ENCODE measurements at regions not wholly inside any gene's neighbourhood (a gene's known extent, or its start where the extent isn't known, plus 50 kb on each side); places are given as distances from the start of the nearest gene placed in this dataset.

GRCh38 chr10:107747851-107748250 is 583.3 kb upstream of the SORCS1 start:
- Histone ChIP-seq H2AFZ (replicated peaks; ENCODE audit: low read length, poor library complexity) (no peak overlapping the region), H2BK20ac (ENCODE audit: low read depth, low read length) (no peak overlapping the region), H4K8ac (ENCODE audit: low read depth in 2 of 2, low read length in 2 of 2) (no peak overlapping the region), H3K79me1 (ENCODE audit: low read depth in 1 of 2, low read length in 2 of 2) (no peaks in the 10 kb centered on the region), H3K27me3 (ENCODE audit: control insufficient read depth, insufficient read depth, low read length) (no peaks in the 10 kb centered on the region), H3K14ac (replicated peaks; ENCODE audit: low read depth, low read length) (no peak overlapping the region), H2AK9ac (replicated peaks; ENCODE audit: low read depth, low read length, poor library complexity) (no peak overlapping the region), H3K4me3 (ENCODE audit: insufficient read depth, low read depth, low read length) (no peak overlapping the region), H4K5ac (ENCODE audit: low read depth, low read length) (no peak overlapping the region), H4K91ac (ENCODE audit: insufficient read depth, low read depth, low read length) (no peak overlapping the region), H2AK5ac (ENCODE audit: low read depth, low read length) (no peak overlapping the region), H3K9ac (ENCODE audit: low read depth, low read length) (no peak overlapping the region), H3K4ac (ENCODE audit: low read depth, low read length) (no peak overlapping the region), H2BK120ac (ENCODE audit: low read depth, low read length) (no peak overlapping the region), H3K27ac (ENCODE audit: insufficient read depth, low read length) (no peak overlapping the region), H3K4me2 (ENCODE audit: low read depth, low read length) (no peak overlapping the region), H3K56ac (ENCODE audit: extremely low read depth, insufficient read depth, low read length) (no peak overlapping the region), H3K18ac (ENCODE audit: low read depth, low read length) (no peak overlapping the region), H3K9me1 (ENCODE audit: insufficient read depth, low read length) (no peaks in the 10 kb centered on the region), H4K20me1 (ENCODE audit: insufficient read depth, low read length) (no peaks in the 10 kb centered on the region), H3K36me3 (ENCODE audit: control insufficient read depth, insufficient read depth, low read length) (no peaks in the 10 kb centered on the region), H3K23ac (ENCODE audit: low read depth, low read length) (no peak overlapping the region), H2BK15ac (ENCODE audit: low read depth, low read length) (no peak overlapping the region), H3K9me3 (ENCODE audit: control insufficient read depth, insufficient read depth, low read length) (no peaks in the 10 kb centered on the region), H2BK5ac (ENCODE audit: low read depth, low read length, poor library complexity, severe bottlenecking) (no peak overlapping the region), H3K4me1 (ENCODE audit: control insufficient read depth, insufficient read depth, low read length) (no peaks in the 10 kb centered on the region)
- intact Hi-C loops (cut with micrococcal nuclease) (no loop called here), in situ Hi-C loops (cut with MboI; ENCODE audit: low sequenced_read_pairs) (no loop called here), dilution Hi-C loops (cut with HindIII; ENCODE audit: low sequenced_read_pairs, unreplicated experiment) (no loop called here)
- POLR2A ChIA-PET (ENCODE audit: unreplicated experiment): no interaction called here
- TF ChIP-seq MAZ (IDR thresholded peaks at IDR 0.05; ENCODE audit: borderline replicate concordance, low read depth, low read length) (no peak), USF2 (IDR thresholded peaks at IDR 0.05; ENCODE audit: low read depth, low read length) (no peak)
- BruUV-seq (replicated peaks): no TSS peak
- DNase-seq (no peak), ATAC-seq (ENCODE audit: low read depth) (no peak)
- CTCF ChIA-PET: no interaction called here

Data from IMR-90 (cell line).